ENCODE measurements at regions not wholly inside any gene's neighbourhood (a gene's known extent, or its start where the extent isn't known, plus 50 kb on each side); places are given as distances from the start of the nearest gene placed in this dataset.
"Not testable (repeated sequence)": the region's sequence is repeated elsewhere in the genome, so short reads cannot be mapped to it uniquely, and the experiment has no call there.

GRCh38 chr3:153373606-153374005, 211.6 kb downstream of the RAP2B start:
- no peak for ATAC-seq
- DNase-seq, result no peak

- not testable (repeated sequence) for ATAC-seq, DNase-seq
These were observed 216.3 kb downstream of the RAP2B start for GRCh38 chr3:153378366-153378765.

GRCh38 chr3:153379516-153379915, 217.5 kb downstream of the RAP2B start:
- ATAC-seq (no peak), DNase-seq (no peak)

- ATAC-seq (no peak), DNase-seq (no peak)
These were observed 223.3 kb downstream of the RAP2B start for GRCh38 chr3:153385343-153385742.

- no peak for DNase-seq
These were observed 230.3 kb downstream of the RAP2B start for GRCh38 chr3:153392363-153392762.

GRCh38 chr3:153394017-153394416, 232.0 kb downstream of the RAP2B start:
- ATAC-seq (no peak), DNase-seq (no peak)

More at GRCh38 chr3:153392363-153392762, 230.3 kb downstream of the RAP2B start:
- no peak for ATAC-seq

GRCh38 chr3:153396581-153396980, 234.6 kb downstream of the RAP2B start:
- DNase-seq (no peak), ATAC-seq (no peak)

- DNase-seq (no peak), ATAC-seq (peak; percentile 52)
These were observed 235.8 kb downstream of the RAP2B start for GRCh38 chr3:153397794-153398193.

- DNase-seq (no peak), ATAC-seq (peak; percentile 46)
These were observed 237.6 kb downstream of the RAP2B start for GRCh38 chr3:153399636-153400035.

GRCh38 chr3:153400641-153401040, 238.6 kb downstream of the RAP2B start:
- DNase-seq (no peak), ATAC-seq (no peak)

GRCh38 chr3:153404157-153404556, 242.1 kb downstream of the RAP2B start:
- no peak for DNase-seq
- no peak for ATAC-seq

- DNase-seq, ATAC-seq: not testable (repeated sequence)
These were observed 243.3 kb downstream of the RAP2B start for GRCh38 chr3:153405320-153405719.

GRCh38 chr3:153410517-153410916, 248.5 kb downstream of the RAP2B start:
- DNase-seq (no peak), ATAC-seq (no peak)

GRCh38 chr3:153414982-153415381, 253.0 kb downstream of the RAP2B start:
- ATAC-seq (no peak), DNase-seq (no peak)

- ATAC-seq (no peak), DNase-seq (no peak)
These were observed 260.3 kb downstream of the RAP2B start for GRCh38 chr3:153422314-153422713.

GRCh38 chr3:153423820-153424219, 261.8 kb downstream of the RAP2B start:
- ATAC-seq, DNase-seq: not testable (repeated sequence)

GRCh38 chr3:153426344-153426743, 264.3 kb downstream of the RAP2B start:
- no peak for ATAC-seq
- no peak for DNase-seq

- DNase-seq (no peak), ATAC-seq (no peak)
These were observed 264.8 kb downstream of the RAP2B start for GRCh38 chr3:153426803-153427202.

- ATAC-seq, result no peak
- no peak for DNase-seq
These were observed 267.8 kb downstream of the RAP2B start for GRCh38 chr3:153429821-153430220.

- no peak for ATAC-seq
- no peak for DNase-seq
These were observed 269.1 kb downstream of the RAP2B start for GRCh38 chr3:153431076-153431475.

- no peak for DNase-seq
- ATAC-seq, result no peak
These were observed 275.6 kb downstream of the RAP2B start for GRCh38 chr3:153437666-153438065.

GRCh38 chr3:153438271-153438670, 276.2 kb downstream of the RAP2B start:
- ATAC-seq (no peak), DNase-seq (no peak)

- ATAC-seq (no peak), DNase-seq (no peak)
These were observed 277.8 kb downstream of the RAP2B start for GRCh38 chr3:153439780-153440179.

GRCh38 chr3:153440311-153440710, 278.3 kb downstream of the RAP2B start:
- no peak for ATAC-seq
- DNase-seq, result no peak

GRCh38 chr3:153442386-153442785, 280.4 kb downstream of the RAP2B start:
- DNase-seq (no peak), ATAC-seq (no peak)

Measured in stimulated activated naive CD8-positive, alpha-beta T cell treated with anti-CD3 and anti-CD28 coated beads, Interleukin-15, Interleukin-2, amounts not matched to agents 100 U/mL and 50 U/mL, for 24 hours (primary cell).